ENCODE measurements at regions not wholly inside any gene's neighbourhood (a gene's known extent, or its start where the extent isn't known, plus 50 kb on each side); places are given as distances from the start of the nearest gene placed in this dataset.

DNA sequence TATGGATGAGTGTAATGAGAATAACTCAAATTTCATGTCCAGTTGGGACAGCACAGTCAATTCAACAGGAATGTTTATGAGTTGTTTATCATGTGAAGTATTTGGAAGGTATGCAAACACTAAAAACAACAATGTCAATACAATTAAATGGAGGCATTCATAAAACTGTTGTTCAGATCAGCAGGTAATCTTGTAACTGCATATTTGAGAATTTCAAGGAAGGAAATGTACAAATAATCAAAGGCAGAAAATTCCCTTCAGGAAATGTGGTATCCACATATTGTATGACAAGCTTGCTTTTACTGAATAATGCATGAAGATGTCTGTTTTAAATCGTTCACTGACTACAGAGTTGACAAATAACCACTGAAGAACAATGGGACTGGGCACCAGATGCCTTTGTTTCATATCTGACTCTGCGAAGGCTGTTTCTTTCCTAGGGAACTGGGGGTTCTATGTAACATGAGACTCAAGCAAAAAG is 198.3 kb downstream of the LTN1 start:
- DNase-seq, result no peak
- Mint-ChIP-seq H3K9me3 (ENCODE audit: low read depth) (no peaks in the 10 kb centered on the region), H3K4me1 (peaks cover 2% of the 10 kb centered on the region), H3K27me3 (no peaks in the 10 kb centered on the region), H3K4me3 (no peak overlapping the region), H3K27ac (no peak overlapping the region), H3K36me3 (peaks cover 18% of the 10 kb centered on the region)
- no peak for ATAC-seq
- CTCF ChIA-PET, result no interaction called here

DNA sequence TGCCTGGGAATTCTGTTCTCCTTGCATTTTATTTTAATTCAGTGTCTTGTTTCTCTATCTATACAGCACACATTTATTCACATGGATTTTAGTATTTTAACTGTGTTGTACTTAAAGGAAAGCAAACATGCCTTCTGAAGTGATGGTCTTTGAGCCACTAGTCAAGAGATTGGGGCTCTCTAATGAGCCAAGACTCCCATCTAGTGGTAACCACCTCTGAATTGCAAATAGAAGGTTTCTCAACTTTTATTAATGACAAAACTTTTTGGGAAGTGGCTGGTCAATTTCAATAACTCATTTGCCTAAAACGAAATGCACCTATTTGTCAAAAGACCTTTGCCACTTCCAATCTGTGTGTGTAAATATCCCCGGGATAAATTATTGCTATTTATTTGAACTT is 199.6 kb downstream of the LTN1 start:
- Mint-ChIP-seq H3K36me3 (peaks cover 14% of the 10 kb centered on the region), H3K27ac (no peak overlapping the region), H3K4me1 (peaks cover 2% of the 10 kb centered on the region), H3K9me3 (ENCODE audit: low read depth) (no peaks in the 10 kb centered on the region), H3K27me3 (no peaks in the 10 kb centered on the region), H3K4me3 (no peak overlapping the region)
- ATAC-seq, result no peak
- CTCF ChIA-PET, result no interaction called here
- no peak for DNase-seq

DNA sequence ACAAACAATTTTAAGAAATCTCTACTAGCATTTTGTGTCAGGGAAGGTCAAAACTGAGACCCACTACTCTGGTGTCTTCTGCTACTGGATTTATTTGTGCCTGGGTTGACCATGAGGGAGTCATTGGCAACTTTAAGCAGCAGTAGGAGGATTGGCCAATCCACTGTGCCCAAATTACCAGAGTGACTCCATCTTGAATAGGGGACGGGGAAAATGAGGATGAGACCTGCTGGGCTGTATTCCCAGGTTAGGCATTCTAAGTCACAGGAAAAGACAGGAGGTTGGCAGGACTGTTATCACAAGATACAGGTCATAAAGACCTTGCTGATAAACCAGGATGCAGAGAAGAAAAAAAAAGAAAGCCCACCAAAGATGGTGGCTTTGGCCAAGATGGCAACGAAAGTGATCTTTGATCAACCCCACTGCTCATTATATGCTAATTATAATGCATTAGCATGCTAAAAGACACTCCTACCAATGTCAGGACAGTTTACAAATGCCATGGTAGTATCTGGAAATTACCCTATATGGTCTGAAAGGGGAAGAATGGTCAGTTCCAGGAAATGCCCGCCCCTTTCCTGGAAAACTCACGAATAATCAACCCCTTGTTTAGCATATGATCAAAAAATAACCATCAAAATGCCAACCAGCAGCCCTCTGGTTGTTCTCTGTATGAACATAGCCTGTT is 200.9 kb downstream of the LTN1 start:
- H3K4me3 Mint-ChIP-seq, result no peak overlapping the region
- ATAC-seq (no peak), DNase-seq (no peak)
- H3K27me3 Mint-ChIP-seq, result no peaks in the 10 kb centered on the region
- no peak overlapping the region for H3K27ac Mint-ChIP-seq
- CTCF ChIA-PET, result no interaction called here
- peaks cover 2% of the 10 kb centered on the region for H3K4me1 Mint-ChIP-seq
- H3K36me3 Mint-ChIP-seq, result peaks cover 18% of the 10 kb centered on the region
- H3K9me3 Mint-ChIP-seq (ENCODE audit: low read depth), result no peaks in the 10 kb centered on the region

DNA sequence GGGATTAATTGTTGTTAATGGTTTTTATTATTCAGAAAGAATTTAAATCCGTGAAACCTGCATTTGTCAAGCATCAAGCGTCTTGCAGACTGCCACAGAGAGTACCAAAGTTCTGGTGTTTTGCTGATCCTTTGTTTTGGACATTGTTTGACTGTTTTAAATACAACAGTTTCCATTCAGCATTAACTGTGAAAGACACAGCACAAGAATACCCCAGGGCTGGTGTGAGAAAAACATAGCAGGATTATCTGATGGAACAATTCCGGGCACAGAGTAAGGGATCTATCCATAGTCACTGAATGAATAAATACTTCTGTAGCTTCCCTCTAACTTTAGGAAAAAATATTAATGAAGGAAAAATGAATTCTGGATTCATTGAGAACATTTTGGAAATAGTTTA is 202.3 kb downstream of the LTN1 start:
- H3K27ac Mint-ChIP-seq, result no peak overlapping the region
- H3K27me3 Mint-ChIP-seq, result no peaks in the 10 kb centered on the region
- H3K4me3 Mint-ChIP-seq, result no peak overlapping the region
- peaks cover 25% of the 10 kb centered on the region for H3K36me3 Mint-ChIP-seq
- ATAC-seq (no peak), DNase-seq (no peak)
- H3K4me1 Mint-ChIP-seq, result peaks cover 2% of the 10 kb centered on the region
- no peaks in the 10 kb centered on the region for H3K9me3 Mint-ChIP-seq (ENCODE audit: low read depth)
- CTCF ChIA-PET, result no interaction called here

DNA sequence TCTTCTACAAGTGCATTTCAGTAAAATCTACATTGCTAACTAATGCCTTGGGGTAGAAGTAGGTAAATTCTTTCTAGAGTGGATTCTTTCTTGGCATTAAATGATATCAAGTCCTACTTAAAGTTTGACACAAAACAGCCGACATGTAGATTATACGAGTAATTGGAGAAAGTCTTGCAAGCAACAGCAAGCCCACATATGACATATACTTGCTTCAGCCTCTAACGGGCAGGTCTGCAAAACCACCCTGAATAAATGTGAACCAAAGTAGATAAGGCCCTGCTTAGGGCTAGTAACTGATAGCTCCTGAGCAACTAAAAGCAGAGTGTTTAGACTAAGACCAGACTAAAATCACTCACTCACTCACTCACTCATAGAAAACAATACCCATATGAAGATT is 203.2 kb downstream of the LTN1 start:
- Mint-ChIP-seq H3K36me3 (peaks cover 31% of the 10 kb centered on the region), H3K27me3 (no peaks in the 10 kb centered on the region), H3K4me3 (no peak overlapping the region), H3K9me3 (ENCODE audit: low read depth) (peaks cover 5% of the 10 kb centered on the region), H3K27ac (no peak overlapping the region), H3K4me1 (peaks cover 2% of the 10 kb centered on the region)
- ATAC-seq (no peak), DNase-seq (no peak)
- CTCF ChIA-PET, result no interaction called here

DNA sequence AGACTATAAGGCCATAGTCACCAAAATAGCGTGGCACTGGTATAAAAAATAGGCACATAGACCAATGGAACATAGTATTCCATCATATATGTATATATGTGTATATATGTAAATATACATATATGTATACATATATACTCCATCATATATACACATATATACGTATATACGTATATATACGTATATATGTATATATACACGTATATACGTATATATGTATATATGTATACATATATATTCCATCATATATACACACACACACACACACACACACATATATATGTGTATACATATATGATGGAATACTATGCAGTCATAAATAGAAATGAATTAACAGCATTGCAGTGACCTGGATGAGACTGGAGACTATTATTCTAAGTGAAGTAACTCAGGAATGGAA is 204.6 kb downstream of the LTN1 start:
- H3K4me3 Mint-ChIP-seq, result no peak overlapping the region
- H3K4me1 Mint-ChIP-seq, result peaks cover 2% of the 10 kb centered on the region
- peaks cover 32% of the 10 kb centered on the region for H3K36me3 Mint-ChIP-seq
- ATAC-seq (no peak), DNase-seq (no peak)
- H3K27ac Mint-ChIP-seq, result no peak overlapping the region
- H3K27me3 Mint-ChIP-seq, result no peaks in the 10 kb centered on the region
- CTCF ChIA-PET, result no interaction called here
- H3K9me3 Mint-ChIP-seq (ENCODE audit: low read depth), result peaks cover 6% of the 10 kb centered on the region

DNA sequence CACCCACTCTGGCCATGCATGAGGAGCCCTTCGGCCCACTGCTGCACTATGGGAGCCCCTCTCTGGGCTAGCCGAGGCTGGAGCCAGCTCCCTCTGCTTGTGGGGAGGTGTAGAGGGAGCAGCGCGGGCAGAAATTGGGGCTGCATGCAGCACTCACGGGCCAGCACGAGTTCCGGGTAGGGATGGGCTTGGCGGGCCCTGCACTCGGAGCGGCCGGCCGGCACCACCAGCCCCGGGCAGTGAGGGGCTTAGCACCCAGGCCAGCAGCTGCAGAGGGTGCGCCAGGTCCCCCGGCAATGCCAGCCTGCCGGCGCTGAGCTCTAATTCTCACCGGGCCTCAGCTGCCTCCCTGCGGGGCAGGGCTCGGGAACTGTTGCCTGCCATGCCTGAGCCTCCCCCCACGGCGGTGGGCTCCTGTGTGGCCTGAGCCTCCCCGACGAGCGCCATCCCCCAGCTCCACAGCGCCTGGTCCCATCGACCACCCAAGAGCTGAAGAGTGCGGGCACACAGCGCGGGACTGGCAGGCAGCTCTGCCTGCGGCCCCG is 209.0 kb downstream of the LTN1 start:
- H3K36me3 Mint-ChIP-seq, result peaks cover 37% of the 10 kb centered on the region
- DNase-seq (no peak), ATAC-seq (no peak)
- CTCF ChIA-PET, result no interaction called here
- H3K27me3 Mint-ChIP-seq, result no peaks in the 10 kb centered on the region
- H3K27ac Mint-ChIP-seq, result no peak overlapping the region
- H3K4me1 Mint-ChIP-seq, result no peaks in the 10 kb centered on the region
- H3K9me3 Mint-ChIP-seq (ENCODE audit: low read depth), result peaks cover 6% of the 10 kb centered on the region
- H3K4me3 Mint-ChIP-seq, result no peak overlapping the region

DNA sequence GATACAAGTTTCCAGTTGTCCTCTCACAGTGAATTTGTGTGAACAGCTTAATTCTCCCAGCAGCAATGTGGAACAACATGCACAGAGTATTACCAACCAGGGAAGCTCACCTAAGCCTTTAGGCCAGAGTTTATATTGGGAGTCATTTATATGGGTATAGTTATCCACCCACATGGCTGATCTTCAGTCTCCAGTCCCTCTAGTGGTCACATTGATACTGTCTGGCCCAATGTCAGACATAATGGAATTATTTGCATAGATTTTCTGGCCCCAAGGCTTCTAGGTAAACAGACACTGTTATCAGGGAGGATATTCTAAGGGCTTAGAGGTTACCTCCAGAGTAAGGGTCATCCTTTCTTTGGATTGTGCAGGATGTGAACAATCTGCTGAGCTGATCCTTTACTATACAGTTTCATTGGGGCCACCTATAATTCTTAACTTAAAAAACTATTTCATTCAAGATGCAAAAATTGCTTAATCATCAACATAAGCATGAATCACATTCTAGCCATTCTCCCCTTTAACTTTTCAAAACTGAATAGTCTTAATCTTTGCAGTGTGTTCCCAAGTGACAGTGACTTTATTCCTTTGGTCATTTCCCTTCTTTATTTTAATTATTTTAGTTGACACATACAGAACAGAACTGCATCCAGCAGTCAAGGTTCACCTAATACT is 210.9 kb downstream of the LTN1 start:
- Mint-ChIP-seq H3K9me3 (ENCODE audit: low read depth) (peaks cover 6% of the 10 kb centered on the region), H3K36me3 (peaks cover 32% of the 10 kb centered on the region), H3K27me3 (no peaks in the 10 kb centered on the region), H3K27ac (no peak overlapping the region), H3K4me3 (no peak overlapping the region), H3K4me1 (peaks cover 3% of the 10 kb centered on the region)
- no peak for ATAC-seq
- CTCF ChIA-PET, result interaction anchor here (0.8 to 0.9 kb wide), 2 partner anchors 26 to 50 kb away, joined by 3 read pairs; no protein-coding TSS in a partner anchor
- DNase-seq, result no peak

DNA sequence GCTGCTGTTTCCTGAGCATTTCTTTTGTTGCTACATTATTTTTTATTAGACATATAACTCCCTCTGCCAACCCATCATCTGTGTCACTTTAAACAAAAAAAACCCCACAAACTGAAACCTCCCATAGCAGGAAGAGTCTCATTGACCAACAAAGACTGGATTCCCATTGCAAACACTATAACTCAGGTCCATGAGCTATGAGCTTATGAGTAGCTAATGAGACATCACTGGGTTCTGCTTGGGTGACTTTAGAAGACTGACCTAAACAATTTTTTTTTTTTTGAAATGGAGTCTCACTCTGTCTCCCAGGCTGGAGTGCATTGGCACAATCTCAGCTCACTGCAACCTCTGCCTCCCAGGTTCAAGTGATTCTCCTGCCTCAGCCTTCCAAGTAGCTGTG is 212.8 kb downstream of the LTN1 start:
- H3K4me3 Mint-ChIP-seq, result no peak overlapping the region
- ATAC-seq (no peak), DNase-seq (no peak)
- H3K9me3 Mint-ChIP-seq (ENCODE audit: low read depth), result peaks cover 4% of the 10 kb centered on the region
- peaks cover 21% of the 10 kb centered on the region for H3K4me1 Mint-ChIP-seq
- CTCF ChIA-PET, result no interaction called here
- H3K27me3 Mint-ChIP-seq, result no peaks in the 10 kb centered on the region
- H3K36me3 Mint-ChIP-seq, result peaks cover 29% of the 10 kb centered on the region
- H3K27ac Mint-ChIP-seq, result no peak overlapping the region

DNA sequence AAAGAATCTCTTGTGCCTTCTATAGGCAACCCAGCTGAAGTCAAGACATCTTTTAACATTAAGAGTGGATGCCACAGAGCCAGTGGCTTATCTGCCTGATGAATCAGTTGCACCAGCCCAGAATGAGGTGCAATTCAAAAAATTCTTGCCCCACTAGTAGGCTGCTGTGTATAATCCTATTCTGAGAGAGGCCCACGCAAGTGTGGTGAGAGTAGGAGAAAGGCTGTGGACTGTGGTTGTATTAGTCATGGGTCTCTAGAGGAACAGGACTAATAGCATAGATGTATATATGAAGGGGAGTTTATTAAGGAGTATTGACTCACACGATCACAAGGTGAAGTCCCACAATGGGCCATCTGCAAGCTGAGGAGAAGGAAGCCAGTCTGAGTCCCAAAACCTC is 216.4 kb downstream of the LTN1 start:
- H3K27ac Mint-ChIP-seq, result no peak overlapping the region
- H3K4me1 Mint-ChIP-seq, result peaks cover 24% of the 10 kb centered on the region
- ATAC-seq, result peak; percentile 61
- peaks cover 28% of the 10 kb centered on the region for H3K36me3 Mint-ChIP-seq
- peak; percentile 43 for DNase-seq
- no peaks in the 10 kb centered on the region for H3K9me3 Mint-ChIP-seq (ENCODE audit: low read depth)
- CTCF ChIA-PET, result no interaction called here
- no peaks in the 10 kb centered on the region for H3K27me3 Mint-ChIP-seq
- H3K4me3 Mint-ChIP-seq, result no peak overlapping the region

DNA sequence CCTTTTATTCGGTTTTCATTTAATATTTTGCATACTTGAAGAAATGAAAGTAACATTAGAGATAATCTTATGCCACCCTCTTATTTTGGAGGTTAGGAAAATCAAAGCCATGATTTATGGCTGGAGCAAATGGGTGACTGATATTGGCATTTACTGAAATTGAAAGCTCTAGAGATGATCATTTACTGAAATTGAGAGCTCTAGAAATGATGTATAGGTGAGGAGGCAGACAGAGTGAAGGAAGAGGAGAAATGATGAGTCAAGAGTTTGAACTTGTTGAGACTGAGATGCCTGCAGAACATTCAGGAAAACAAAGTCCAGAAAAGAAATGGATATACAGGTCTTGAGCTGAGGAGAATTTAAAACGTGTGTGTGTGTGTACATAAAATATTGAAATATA is 217.6 kb downstream of the LTN1 start:
- H3K36me3 Mint-ChIP-seq, result peaks cover 31% of the 10 kb centered on the region
- ATAC-seq (no peak), DNase-seq (no peak)
- peaks cover 33% of the 10 kb centered on the region for H3K4me1 Mint-ChIP-seq
- H3K9me3 Mint-ChIP-seq (ENCODE audit: low read depth), result no peaks in the 10 kb centered on the region
- no peak overlapping the region for H3K4me3 Mint-ChIP-seq
- CTCF ChIA-PET, result no interaction called here
- H3K27me3 Mint-ChIP-seq, result no peaks in the 10 kb centered on the region
- H3K27ac Mint-ChIP-seq, result no peak overlapping the region

DNA sequence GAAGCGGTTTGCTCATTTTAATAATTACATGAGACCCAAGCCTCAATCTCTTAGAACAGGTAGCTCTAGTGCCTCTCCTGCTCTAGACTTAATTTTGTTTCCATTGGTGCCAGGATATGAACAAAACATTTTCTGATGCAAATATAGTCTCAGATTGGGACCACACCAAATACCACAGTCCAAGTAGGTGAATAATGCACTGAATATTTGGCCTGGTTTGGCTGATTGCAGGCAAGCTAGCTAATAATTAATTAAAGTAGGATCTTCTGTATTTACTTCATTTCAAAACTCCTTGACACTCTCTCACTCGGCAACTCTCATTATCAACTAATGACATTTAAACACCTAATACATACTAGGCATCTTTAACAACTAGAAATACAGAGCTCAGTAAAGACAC is 219.6 kb downstream of the LTN1 start:
- ATAC-seq (no peak), DNase-seq (no peak)
- CTCF ChIA-PET, result no interaction called here
- Mint-ChIP-seq H3K4me3 (no peak overlapping the region), H3K4me1 (peaks cover 50% of the 10 kb centered on the region), H3K9me3 (ENCODE audit: low read depth) (no peaks in the 10 kb centered on the region), H3K36me3 (peaks cover 30% of the 10 kb centered on the region), H3K27me3 (no peaks in the 10 kb centered on the region), H3K27ac (no peak overlapping the region)

DNA sequence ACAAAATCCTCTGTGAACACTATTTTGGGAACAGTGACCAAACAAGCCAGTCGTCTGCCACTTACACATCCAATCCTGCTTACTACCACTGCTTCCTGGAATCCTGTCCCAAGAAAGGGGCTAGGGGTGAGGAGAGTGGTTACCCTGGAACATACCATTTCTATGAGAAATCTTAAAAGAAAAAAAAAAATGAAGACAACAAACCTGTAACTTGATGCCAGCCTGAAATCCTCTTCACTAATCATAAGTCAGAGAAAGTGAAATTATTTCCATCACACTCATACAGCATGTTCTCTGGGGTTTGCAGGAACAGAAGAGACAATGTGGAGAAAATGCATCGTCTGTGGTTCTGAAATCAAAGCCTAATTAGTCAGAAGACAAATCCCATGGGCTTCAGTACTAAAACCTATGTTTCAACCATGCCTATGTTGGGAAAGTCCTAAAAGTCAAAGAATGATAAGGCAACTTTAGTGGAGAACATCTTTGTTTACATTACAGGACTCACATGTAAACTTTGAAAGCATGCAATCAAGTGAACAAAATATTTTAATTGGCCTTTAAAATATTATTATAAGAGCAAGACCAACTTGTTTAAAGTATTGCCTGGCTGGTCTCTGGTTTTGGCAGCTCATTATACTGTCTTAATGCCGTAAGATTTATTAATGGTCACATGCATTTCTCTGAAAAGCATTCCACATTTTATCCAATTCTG is 220.7 kb downstream of the LTN1 start:
- Mint-ChIP-seq H3K4me1 (peaks cover 56% of the 10 kb centered on the region), H3K27ac (no peak overlapping the region), H3K36me3 (peaks cover 35% of the 10 kb centered on the region), H3K27me3 (no peaks in the 10 kb centered on the region), H3K4me3 (no peak overlapping the region), H3K9me3 (ENCODE audit: low read depth) (peaks cover 2% of the 10 kb centered on the region)
- ATAC-seq (no peak), DNase-seq (no peak)
- CTCF ChIA-PET, result interaction anchor here (0.6 kb wide), 1 partner anchor 434 kb away, joined by 3 read pairs; no protein-coding TSS in a partner anchor

Measured in activated CD8-positive, alpha-beta memory T cell treated with anti-CD3 and anti-CD28 coated beads, Interleukin-2, amount 10 ng/mL, durations not matched to agents 7 days and 5 days (primary cell).